Breast epithelium (tissue), 4 donors: ENCODE measurements at regions not wholly inside any gene's neighbourhood (a gene's known extent, or its start where the extent isn't known, plus 50 kb on each side); places are given as distances from the start of the nearest gene placed in this dataset.

Source experiments
- DNase-seq, 2 donors: peaks; one replicate each; pipeline ENCODE4 v3.0.0-alpha.2; 2019; ENCODE audit warnings: low spot score in 2 of 2
- H3K27ac ChIP-seq, 2 donors: fragments of 200-600 bp; sonication (generic) in 1 of 2; one replicate each; pipeline ENCODE4 v1.5.1; 2016 to 2019; ENCODE audit warnings: mild to moderate bottlenecking in 1 of 2
- H3K27me3 ChIP-seq, 2 donors: fragments of 200-600 bp; sonication (generic) in 1 of 2; one replicate each; pipeline versions ENCODE4 v1.5.1 to v1.6.0; 2017 to 2019; ENCODE audit warnings: control low read depth in 1 of 2, mild to moderate bottlenecking in 1 of 2
- H3K36me3 ChIP-seq: fragments of 200-600 bp; one replicate; pipeline ENCODE4 v1.5.1; 2019
- H3K4me1 ChIP-seq, 2 donors: fragments of 200-600 bp; sonication (generic); one replicate each; pipeline ENCODE4 v1.5.1; 2016 to 2019; ENCODE audit warnings: control low read depth in 1 of 2
- H3K4me3 ChIP-seq, 3 donors: fragments of 200-600 bp; sonication (generic); 1 replicate in 2 of 3; 2 replicates in 1 of 3; pipeline ENCODE4 v1.5.1; 2016 to 2019; ENCODE audit warnings: mild to moderate bottlenecking in 3 of 3, moderate library complexity in 2 of 3
- H3K9me3 ChIP-seq, 2 donors: fragments of 200-600 bp; sonication (generic) in 1 of 2; one replicate each; pipeline ENCODE4 v1.5.1; 2016 to 2019; ENCODE audit warnings: control low read depth in 1 of 2
- POLR2A ChIP-seq: fragments of 450-650 bp; IDR thresholded peaks from one replicate; pipeline ENCODE4 v1.6.1; 2016; ENCODE audit warnings: antibody characterized with exemption, mild to moderate bottlenecking, moderate library complexity
- POLR2AphosphoS5 ChIP-seq, 3 donors: sonication (generic); formaldehyde crosslinking; IDR thresholded peaks; one replicate each; pipeline ENCODE4 v1.6.1; 2017; ENCODE audit warnings: antibody characterized with exemption in 3 of 3
- intact Hi-C: fragments of 100-400 bp; cut with DNase I; formaldehyde crosslinking; loops from one replicate; pipeline ENCODE4 v1.15.1; 2023; ENCODE audit warnings: low total_unique reads
- TF ChIP-seq, protein P1 (sequence below), 3 donors: fragments of 450-650 bp; IDR thresholded peaks; one replicate each; pipeline ENCODE4 v1.5.1; 2016 to 2017; ENCODE audit warnings: antibody characterized with exemption in 3 of 3, mild to moderate bottlenecking in 3 of 3, moderate library complexity in 3 of 3

DNA sequence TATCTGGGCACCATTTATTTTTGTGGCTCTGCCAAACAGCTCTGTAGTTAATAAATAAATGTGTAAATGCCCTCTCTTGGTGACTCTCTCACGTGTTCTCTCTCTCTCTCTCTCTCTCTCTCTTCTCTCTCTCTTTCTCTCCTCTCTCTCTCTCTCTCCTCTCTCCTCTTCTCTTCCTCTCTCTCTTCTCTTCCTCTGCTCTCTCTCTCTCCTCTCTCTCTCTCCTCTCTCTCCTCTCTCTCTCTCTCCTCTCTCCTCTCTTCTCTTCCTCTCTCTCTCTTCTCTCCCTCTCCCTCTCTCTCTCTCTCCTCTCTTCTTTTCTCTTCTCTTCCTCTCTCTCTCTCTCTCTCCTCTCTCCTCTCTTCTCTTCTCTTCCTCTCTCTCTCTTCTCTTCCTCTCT lies 145.8 kb upstream of the TMEM72 start:
- Histone ChIP-seq H3K4me3 (no peak overlapping the region), H3K36me3 (no peaks in the 10 kb centered on the region), H3K9me3 (no peaks in the 10 kb centered on the region), H3K4me1 (no peaks in the 10 kb centered on the region), H3K27ac (no peak overlapping the region), H3K27me3 (no peaks in the 10 kb centered on the region)
- no peak for DNase-seq
- TF ChIP-seq POLR2A (no peak), POLR2AphosphoS5 (IDR thresholded peaks at IDR 0.05) (no peak)
- intact Hi-C loops = no loop called here

DNA sequence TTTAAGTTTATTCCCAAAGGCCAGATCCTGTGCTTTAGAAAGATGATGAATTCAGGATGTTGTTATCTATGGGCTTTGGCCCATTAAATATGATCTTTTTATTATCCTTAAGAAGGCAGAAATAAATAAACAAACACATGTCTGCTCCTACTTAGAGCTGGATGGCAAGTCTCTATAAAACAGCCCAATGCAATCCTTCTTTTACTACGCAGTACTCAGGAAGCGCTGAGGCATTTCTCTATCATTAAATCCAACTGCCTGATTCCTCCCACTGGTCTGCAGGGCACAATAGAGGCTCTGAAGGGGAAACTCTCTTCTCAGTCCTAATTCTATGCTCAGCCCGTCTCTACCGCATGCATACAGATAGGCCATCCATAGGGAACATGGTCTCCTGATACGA lies 144.5 kb upstream of the TMEM72 start:
- H3K9me3 ChIP-seq = no peaks in the 10 kb centered on the region
- H3K27ac ChIP-seq = no peak overlapping the region
- no peak for DNase-seq
- TF ChIP-seq, protein P1, sequence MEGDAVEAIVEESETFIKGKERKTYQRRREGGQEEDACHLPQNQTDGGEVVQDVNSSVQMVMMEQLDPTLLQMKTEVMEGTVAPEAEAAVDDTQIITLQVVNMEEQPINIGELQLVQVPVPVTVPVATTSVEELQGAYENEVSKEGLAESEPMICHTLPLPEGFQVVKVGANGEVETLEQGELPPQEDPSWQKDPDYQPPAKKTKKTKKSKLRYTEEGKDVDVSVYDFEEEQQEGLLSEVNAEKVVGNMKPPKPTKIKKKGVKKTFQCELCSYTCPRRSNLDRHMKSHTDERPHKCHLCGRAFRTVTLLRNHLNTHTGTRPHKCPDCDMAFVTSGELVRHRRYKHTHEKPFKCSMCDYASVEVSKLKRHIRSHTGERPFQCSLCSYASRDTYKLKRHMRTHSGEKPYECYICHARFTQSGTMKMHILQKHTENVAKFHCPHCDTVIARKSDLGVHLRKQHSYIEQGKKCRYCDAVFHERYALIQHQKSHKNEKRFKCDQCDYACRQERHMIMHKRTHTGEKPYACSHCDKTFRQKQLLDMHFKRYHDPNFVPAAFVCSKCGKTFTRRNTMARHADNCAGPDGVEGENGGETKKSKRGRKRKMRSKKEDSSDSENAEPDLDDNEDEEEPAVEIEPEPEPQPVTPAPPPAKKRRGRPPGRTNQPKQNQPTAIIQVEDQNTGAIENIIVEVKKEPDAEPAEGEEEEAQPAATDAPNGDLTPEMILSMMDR (IDR thresholded peaks at IDR 0.05) = no peak
- TF ChIP-seq POLR2AphosphoS5 (IDR thresholded peaks at IDR 0.05) (no peak), POLR2A (no peak)
- no peak overlapping the region for H3K4me3 ChIP-seq
- no peaks in the 10 kb centered on the region for H3K4me1 ChIP-seq
- no peaks in the 10 kb centered on the region for H3K36me3 ChIP-seq
- intact Hi-C loops = no loop called here
- H3K27me3 ChIP-seq = no peaks in the 10 kb centered on the region

DNA sequence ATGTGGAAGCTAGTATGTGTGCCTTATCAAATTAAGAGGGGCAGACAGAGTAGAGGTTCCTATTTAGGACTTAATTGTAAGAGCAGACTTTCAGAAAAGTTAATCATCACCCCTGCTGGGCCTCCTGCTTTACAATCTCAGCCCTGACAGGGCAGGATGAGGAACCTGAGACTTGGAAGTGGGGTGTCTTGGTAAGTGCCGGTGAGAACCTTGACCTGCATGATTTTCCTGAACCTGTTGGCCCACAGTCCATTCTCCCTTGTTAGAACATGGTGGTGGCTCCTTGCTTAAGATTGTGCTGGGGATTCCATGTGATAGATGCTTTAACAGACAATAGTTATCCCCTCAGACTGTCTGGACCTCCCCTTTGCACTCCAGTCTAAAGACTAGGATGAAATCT lies 141.7 kb upstream of the TMEM72 start:
- Histone ChIP-seq H3K4me1 (no peaks in the 10 kb centered on the region), H3K36me3 (no peaks in the 10 kb centered on the region), H3K27ac (no peak overlapping the region), H3K9me3 (no peaks in the 10 kb centered on the region), H3K27me3 (no peaks in the 10 kb centered on the region), H3K4me3 (no peak overlapping the region)
- no peak for DNase-seq
- TF ChIP-seq POLR2AphosphoS5 (IDR thresholded peaks at IDR 0.05) (no peak), POLR2A (no peak)
- TF ChIP-seq, protein P1 (IDR thresholded peaks at IDR 0.05) = no peak
- intact Hi-C loops = no loop called here

DNA sequence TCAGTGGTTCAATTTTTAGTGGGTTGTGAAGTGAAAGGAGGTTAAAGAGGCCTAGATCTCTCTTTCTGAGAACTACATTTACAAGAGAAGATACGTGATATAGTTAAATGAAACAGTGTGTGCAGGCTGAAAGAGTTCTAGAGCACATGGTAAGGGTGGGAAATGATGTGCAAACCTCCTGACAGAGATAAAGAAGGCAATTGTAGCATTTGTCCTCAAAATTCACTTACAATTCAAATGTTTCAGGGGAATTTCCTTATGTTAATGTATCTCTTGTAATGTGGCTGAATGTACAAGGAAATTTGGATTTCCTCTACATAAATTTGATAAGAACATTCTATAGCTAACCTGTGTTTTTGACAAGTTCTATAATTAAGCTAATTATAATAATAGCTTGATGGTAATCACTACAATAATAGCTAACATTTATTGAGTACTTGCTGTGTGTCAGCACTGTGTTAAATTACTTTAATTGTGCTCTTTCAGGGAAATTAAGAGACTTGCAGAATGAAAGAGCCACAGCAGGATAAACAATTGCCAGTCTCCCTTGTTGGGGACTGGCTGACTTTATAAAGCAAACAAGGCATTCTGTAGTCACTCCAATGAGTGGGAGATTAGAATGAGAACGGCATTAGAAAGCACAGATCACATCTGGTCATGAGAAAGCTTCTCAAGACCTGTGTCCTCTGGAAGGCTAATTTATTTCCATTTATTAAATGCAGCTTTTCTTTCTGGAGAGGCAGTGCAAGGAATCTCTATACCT lies 139.7 kb upstream of the TMEM72 start:
- no peak overlapping the region for H3K27ac ChIP-seq
- H3K4me1 ChIP-seq = no peaks in the 10 kb centered on the region
- no peaks in the 10 kb centered on the region for H3K27me3 ChIP-seq
- H3K4me3 ChIP-seq = no peak overlapping the region
- no peaks in the 10 kb centered on the region for H3K36me3 ChIP-seq
- no peaks in the 10 kb centered on the region for H3K9me3 ChIP-seq
- no peak for DNase-seq
- TF ChIP-seq POLR2A (no peak), POLR2AphosphoS5 (IDR thresholded peaks at IDR 0.05) (no peak)
- TF ChIP-seq, protein P1 (IDR thresholded peaks at IDR 0.05) = no peak
- intact Hi-C loops = no loop called here

DNA sequence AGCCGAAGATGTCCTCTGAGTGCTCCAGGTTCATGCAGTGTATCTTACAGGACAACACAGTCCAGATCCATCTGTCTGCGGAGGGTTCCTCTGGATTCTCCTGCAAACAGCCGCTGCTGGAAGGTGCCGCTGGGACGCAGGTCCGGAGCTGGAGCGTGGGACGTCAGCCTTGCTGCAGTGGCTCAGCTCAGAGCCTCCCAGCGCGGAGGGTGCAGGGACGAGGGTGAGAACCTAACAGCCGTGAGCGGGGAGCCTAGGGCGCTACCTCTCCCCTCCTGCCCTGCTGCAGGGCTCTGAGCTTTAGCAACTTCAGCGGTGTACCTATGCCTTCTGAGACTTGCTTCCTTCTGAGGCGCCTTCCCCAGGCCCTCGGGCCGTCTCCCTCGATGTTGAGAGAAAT lies 137.6 kb upstream of the TMEM72 start:
- intact Hi-C loops = no loop called here
- Histone ChIP-seq H3K36me3 (no peaks in the 10 kb centered on the region), H3K9me3 (no peaks in the 10 kb centered on the region), H3K27me3 (no peaks in the 10 kb centered on the region), H3K4me1 (no peaks in the 10 kb centered on the region), H3K27ac (no peak overlapping the region), H3K4me3 (no peak overlapping the region)
- TF ChIP-seq, protein P1 (IDR thresholded peaks at IDR 0.05) = no peak
- no peak for TF ChIP-seq POLR2AphosphoS5 (IDR thresholded peaks at IDR 0.05)
- TF ChIP-seq POLR2A = no peak
- no peak for DNase-seq
